NCI-H526 (cell line): ENCODE measurements at regions not wholly inside any gene's neighbourhood (a gene's known extent, or its start where the extent isn't known, plus 50 kb on each side); places are given as distances from the start of the nearest gene placed in this dataset.
A peak's percentile ranks its signal among the peaks of the same experiment; 100 is the strongest.
"Not testable (repeated sequence)": the region's sequence is repeated elsewhere in the genome, so short reads cannot be mapped to it uniquely, and the experiment has no call there.

Source experiments
- DNase-seq, 2 experiments: peaks; one replicate each; lab custom pipeline; 2025; lab: John Stamatoyannopoulos, UW

DNA sequence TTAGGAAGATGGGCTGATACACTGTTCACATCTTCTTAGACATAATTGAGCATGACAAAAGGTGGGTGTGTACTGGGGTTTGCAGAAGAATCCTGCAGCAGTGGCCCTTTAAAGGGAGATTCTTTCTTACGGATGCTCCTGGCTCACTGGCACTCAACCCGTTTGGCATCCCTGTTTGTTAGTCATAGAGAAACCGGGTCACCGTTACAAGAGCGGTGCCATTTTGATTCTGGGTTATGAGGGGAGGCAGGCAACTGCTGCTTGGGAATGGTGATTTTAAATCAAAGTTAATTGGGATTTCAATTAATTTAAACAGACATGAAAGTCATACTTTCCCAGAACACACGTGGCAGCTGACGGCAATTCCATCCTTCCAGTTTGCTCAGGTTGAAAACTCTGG, 245.8 kb downstream of the AACS start:
- no peak for DNase-seq

DNA sequence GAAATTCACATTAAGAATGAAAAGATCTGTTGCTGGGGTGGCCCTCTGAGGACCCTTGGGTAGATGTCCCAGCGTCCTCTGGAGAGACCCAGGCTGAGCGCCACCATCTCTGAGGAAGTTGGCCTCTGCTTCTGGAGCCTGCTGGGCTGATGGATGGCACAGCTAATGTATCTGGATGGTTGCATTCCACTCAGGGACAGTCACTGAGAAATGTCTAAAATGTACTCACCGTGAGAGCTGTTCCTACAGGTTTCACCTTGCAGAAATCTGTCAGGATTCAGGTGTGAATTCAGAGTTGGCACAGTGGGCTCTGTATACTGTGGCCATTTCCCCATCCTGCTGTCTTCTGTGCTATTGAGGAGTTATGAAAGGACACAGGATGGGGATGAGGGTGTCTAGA, 247.2 kb downstream of the AACS start:
- no peak for DNase-seq

DNA sequence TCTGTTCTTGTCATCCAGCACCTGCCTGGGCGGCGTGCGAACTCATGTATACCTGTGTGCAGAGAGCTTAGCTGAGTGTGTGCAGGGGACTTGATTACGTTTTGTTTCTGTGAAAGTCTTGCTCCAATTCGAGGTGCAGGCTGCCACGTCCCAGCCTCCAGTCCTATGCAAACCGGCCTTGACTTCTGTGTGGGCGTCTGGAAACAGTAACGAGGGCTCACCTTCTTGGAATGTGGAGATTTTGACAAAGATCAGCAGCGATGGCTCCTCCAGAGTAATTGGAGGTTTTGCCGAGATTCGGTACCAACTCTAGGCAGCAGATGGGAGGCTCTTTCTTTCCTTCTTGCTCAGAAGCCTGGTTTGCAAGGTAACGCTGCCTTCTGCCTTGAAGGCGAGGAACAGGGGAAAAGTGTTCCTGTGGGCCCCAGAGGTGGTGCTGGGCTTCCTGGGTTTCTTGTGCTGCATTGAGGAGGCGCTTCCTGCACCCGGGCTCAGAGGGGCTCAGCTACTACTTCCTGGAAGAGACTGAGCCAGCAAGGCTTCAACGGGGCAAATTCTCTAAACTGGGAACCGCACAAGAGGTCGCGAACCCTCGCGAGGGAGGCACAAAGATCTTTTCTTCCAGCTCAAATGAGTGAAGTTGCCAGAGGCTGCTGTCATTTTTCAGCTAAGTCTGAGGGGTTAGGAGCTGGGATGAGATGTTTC, 249.0 kb downstream of the AACS start:
- DNase-seq, result no peak

GRCh38 chr12:125315771-125316170, 250.5 kb downstream of the AACS start:
- DNase-seq, result no peak

- DNase-seq, result no peak
Measured at GRCh38 chr12:125320177-125320576, 254.9 kb downstream of the AACS start.

GRCh38 chr12:125324861-125325490, 259.7 kb downstream of the AACS start:
- DNase-seq, result no peak

- no peak for DNase-seq
Measured at GRCh38 chr12:125329239-125330102, 264.2 kb downstream of the AACS start.

GRCh38 chr12:125330645-125331341, 265.6 kb downstream of the AACS start:
- DNase-seq, result peak in 1 of 2 experiments; percentile 20

- no peak for DNase-seq
Measured at GRCh38 chr12:125331342-125332052, 266.3 kb downstream of the AACS start.

- no peak for DNase-seq
Measured at GRCh38 chr12:125332900-125333299, 267.7 kb downstream of the AACS start.

- no peak for DNase-seq
Measured at GRCh38 chr12:125336246-125336645, 271.0 kb downstream of the AACS start.

- DNase-seq, result no peak
Measured at GRCh38 chr12:125340791-125341190, 275.6 kb downstream of the AACS start.

DNA sequence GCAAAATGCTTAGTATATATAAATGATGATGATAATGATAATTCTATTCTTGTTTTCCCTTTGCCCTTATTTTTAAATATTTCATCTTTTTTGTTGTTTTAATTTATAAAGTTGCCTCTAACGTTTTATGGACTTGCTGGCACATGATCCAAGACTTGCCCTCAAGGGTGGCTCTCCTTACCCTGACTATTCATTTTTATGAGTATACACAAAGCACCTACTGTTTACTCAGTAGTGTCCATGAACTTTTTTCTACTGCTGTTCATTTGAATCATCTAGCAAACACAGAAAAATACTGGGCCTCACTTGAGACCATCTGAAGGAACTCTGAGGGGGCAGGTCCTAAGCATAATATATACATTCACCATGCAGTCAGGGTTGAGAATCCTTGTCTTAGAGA, 276.2 kb downstream of the AACS start:
- DNase-seq, result no peak

DNA sequence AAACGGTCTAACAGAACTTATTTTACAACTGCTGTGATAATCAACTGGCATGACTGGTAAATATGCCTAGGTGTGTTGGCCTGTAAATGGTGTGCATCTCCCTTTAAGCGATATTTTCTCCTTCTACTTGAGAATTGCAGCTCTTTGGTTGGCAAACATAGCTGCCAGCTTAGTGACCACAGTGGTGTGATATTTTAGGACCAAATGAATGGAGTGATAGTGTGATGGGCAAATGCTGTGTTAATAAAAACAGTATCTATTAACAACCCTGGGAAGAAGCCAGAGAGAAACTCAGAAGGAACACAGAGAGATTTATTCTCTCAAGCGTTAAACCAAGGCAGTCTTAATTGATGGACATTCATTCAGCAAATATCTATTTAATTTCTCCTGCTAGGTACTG, 278.4 kb downstream of the AACS start:
- DNase-seq, result no peak

- no peak for DNase-seq
Measured at GRCh38 chr12:125346362-125346761, 281.1 kb downstream of the AACS start.

DNA sequence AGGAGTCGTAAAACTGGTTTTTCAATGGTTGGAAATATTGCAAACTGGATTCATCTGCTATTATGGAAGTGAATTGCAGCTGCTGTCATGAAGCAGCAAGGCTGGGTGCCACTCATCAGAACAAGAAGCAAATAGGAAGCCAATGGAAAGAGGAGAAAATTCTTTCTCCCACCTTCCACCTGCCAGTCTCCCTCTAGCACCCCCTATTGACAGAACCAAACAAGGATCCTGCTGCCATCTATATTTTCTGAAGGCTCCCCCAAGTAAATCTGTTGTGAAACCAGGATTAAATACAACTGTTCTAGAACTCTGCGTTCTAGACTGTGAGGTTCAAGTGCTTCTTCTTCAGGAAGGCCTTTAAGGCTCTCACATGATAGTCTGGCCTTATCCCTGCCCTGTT, 286.6 kb downstream of the AACS start:
- no peak for DNase-seq

DNA sequence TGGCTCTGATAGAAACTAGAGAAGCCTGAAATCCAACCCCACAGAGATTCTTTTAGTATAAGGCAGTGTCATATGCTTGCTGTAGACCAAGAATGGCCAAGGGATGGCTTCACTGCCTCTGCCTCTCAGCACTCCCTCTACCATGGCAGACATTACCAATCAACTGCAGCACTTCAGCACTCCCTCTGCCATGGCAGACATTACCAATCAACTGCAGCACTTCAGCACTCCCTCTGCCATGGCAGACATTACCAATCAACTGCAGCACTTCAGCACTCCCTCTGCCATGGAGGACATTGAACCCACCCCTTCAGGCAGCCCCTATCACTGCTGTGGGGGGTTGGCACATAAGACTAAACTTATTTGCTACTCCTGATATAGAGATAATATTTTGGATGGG, 287.8 kb downstream of the AACS start:
- DNase-seq, result not testable (repeated sequence)

GRCh38 chr12:125353871-125354270, 288.6 kb downstream of the AACS start:
- no peak for DNase-seq

DNA sequence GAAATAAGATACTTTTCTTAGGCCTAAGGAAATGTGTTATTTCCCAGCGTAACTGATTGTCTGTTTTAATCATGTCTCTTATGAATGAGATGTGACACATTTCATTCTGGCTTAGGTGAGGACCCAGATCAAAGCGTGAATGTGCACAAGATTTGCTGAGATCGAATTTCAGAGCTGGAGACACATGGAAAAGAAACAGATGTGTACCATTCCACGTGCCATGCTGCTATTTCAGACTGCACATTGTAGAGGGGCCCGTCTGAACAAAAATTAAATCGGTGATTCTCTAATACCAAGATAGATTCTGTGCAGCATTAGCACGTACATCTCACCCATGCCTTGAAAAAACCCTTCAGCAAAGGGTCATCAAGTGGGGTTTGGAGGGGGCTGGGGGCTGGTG, 290.4 kb downstream of the AACS start:
- DNase-seq, result no peak

DNA sequence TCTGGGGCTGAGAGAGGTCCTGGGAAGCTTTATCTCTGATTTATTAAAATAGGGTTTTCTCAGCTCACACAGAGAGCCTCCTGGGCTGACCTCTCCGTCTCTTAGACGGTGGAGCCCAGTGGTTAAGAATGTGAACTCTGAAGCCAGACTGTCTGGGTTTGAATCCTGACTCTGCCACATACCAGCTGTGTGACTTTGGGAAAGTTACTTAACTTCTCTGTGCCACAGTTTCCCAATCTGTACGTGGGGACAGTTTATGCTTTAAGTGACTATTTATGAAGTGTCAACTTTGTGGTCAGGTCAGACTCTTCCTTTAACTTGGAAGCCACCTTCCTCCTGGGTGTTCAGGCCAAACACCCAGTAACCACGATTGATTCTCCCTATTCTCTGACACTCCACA, 290.9 kb downstream of the AACS start:
- no peak for DNase-seq

GRCh38 chr12:125357561-125357960, 292.3 kb downstream of the AACS start:
- DNase-seq, result no peak

GRCh38 chr12:125360540-125360939, 295.3 kb downstream of the AACS start:
- no peak for DNase-seq
